Forelimb muscle (tissue), 1 donor: ENCODE measurements at regions not wholly inside any gene's neighbourhood (a gene's known extent, or its start where the extent isn't known, plus 50 kb on each side); places are given as distances from the start of the nearest gene placed in this dataset.
"Not testable (repeated sequence)": the region's sequence is repeated elsewhere in the genome, so short reads cannot be mapped to it uniquely, and the experiment has no call there.

Experiments
- DNase-seq: peaks from one replicate; pipeline ENCODE4 v3.0.0-alpha.2; 2013; ENCODE audit warnings: low read depth

- no peak for DNase-seq
Observed at GRCh38 chr2:38243186-38243880, 133.7 kb downstream of the ATL2 start.

- DNase-seq = no peak
Observed at GRCh38 chr2:38239452-38239851, 137.6 kb downstream of the ATL2 start.

GRCh38 chr2:38238705-38239104 is 138.4 kb downstream of the ATL2 start:
- not testable (repeated sequence) for DNase-seq

- DNase-seq = no peak
Observed at GRCh38 chr2:38237311-38237710, 139.8 kb downstream of the ATL2 start.

- DNase-seq = no peak
Observed at GRCh38 chr2:38233231-38233983, 143.7 kb downstream of the ATL2 start.

GRCh38 chr2:38232454-38232853 is 144.6 kb downstream of the ATL2 start:
- DNase-seq = no peak

- no peak for DNase-seq
Observed at GRCh38 chr2:38230756-38231155, 146.3 kb downstream of the ATL2 start.

GRCh38 chr2:38228753-38229152 is 148.3 kb downstream of the ATL2 start:
- DNase-seq = no peak

- no peak for DNase-seq
Observed at GRCh38 chr2:38224821-38225437, 149.0 kb upstream of the CYP1B1 start.

GRCh38 chr2:38224181-38224580 is 148.2 kb upstream of the CYP1B1 start:
- no peak for DNase-seq

- DNase-seq = no peak
Observed at GRCh38 chr2:38223256-38223655, 147.3 kb upstream of the CYP1B1 start.

- DNase-seq = no peak
Observed at GRCh38 chr2:38220164-38220563, 144.2 kb upstream of the CYP1B1 start.

GRCh38 chr2:38218995-38219394 is 143.0 kb upstream of the CYP1B1 start:
- no peak for DNase-seq

GRCh38 chr2:38218591-38218991 is 142.6 kb upstream of the CYP1B1 start:
- no peak for DNase-seq

- DNase-seq = no peak
Observed at GRCh38 chr2:38217401-38218188, 141.6 kb upstream of the CYP1B1 start.

GRCh38 chr2:38216886-38217285 is 140.9 kb upstream of the CYP1B1 start:
- DNase-seq = no peak

GRCh38 chr2:38215993-38216392 is 140.0 kb upstream of the CYP1B1 start:
- no peak for DNase-seq

- DNase-seq = no peak
Observed at GRCh38 chr2:38215522-38215921, 139.6 kb upstream of the CYP1B1 start.

- DNase-seq = no peak
Observed at GRCh38 chr2:38214209-38214717, 138.3 kb upstream of the CYP1B1 start.

GRCh38 chr2:38213619-38214167 is 137.7 kb upstream of the CYP1B1 start:
- DNase-seq = no peak

GRCh38 chr2:38212312-38212711 is 136.4 kb upstream of the CYP1B1 start:
- DNase-seq = no peak

- no peak for DNase-seq
Observed at GRCh38 chr2:38207168-38207567, 131.2 kb upstream of the CYP1B1 start.
